SK-N-SH treated with all-trans-retinoic acid at 6 μM for 48 hours (cell line): ENCODE measurements at regions not wholly inside any gene's neighbourhood (a gene's known extent, or its start where the extent isn't known, plus 50 kb on each side); places are given as distances from the start of the nearest gene placed in this dataset.

Source experiments
- ATAC-seq: fragments of 200-7000 bp; cut with Tn5 transposase; 3 replicates; pipeline ENCODE4 v1.9.1; 2020; ENCODE audit warnings: mild to moderate bottlenecking, moderate library complexity
- ARNTL ChIP-seq: fragments of 450-650 bp; formaldehyde crosslinking; IDR thresholded peaks from 2 replicates; pipeline ENCODE4 v1.5.0; 2020; ENCODE audit warnings: low read depth, mild to moderate bottlenecking, moderate library complexity, borderline replicate concordance
- BACH2 ChIP-seq: fragments of 250-450 bp; sonication (Bioruptor Pico); IDR thresholded peaks from 2 replicates; pipeline ENCODE4 v1.9.0; 2021; ENCODE audit warnings: mild to moderate bottlenecking, borderline replicate concordance
- CREB5 ChIP-seq: fragments of 250-450 bp; sonication (Bioruptor Pico); IDR thresholded peaks from 2 replicates; pipeline ENCODE4 v1.5.1; 2020; ENCODE audit warnings: low read depth, mild to moderate bottlenecking, moderate library complexity
- CSDC2 ChIP-seq: fragments of 250-450 bp; sonication (Bioruptor Pico); IDR thresholded peaks from 2 replicates; pipeline ENCODE4 v1.5.0; 2020; ENCODE audit warnings: mild to moderate bottlenecking, moderate library complexity
- CSRNP3 ChIP-seq: fragments of 250-450 bp; sonication (Bioruptor Pico); IDR thresholded peaks from 2 replicates; pipeline ENCODE4 v1.5.1; 2021; ENCODE audit warnings: mild to moderate bottlenecking, moderate library complexity
- ESRRG ChIP-seq: fragments of 250-450 bp; sonication (Bioruptor Pico); IDR thresholded peaks from 2 replicates; pipeline ENCODE4 v1.6.1; 2021; ENCODE audit warnings: mild to moderate bottlenecking
- GLIS3 ChIP-seq: fragments of 250-450 bp; sonication (Bioruptor Pico); IDR thresholded peaks from 2 replicates; pipeline ENCODE4 v1.5.0; 2020; ENCODE audit warnings: mild to moderate bottlenecking, moderate library complexity
- ISL1 ChIP-seq: fragments of 250-450 bp; sonication (Bioruptor Pico); IDR thresholded peaks from 2 replicates; pipeline ENCODE4 v2.1.2; 2022; ENCODE audit warnings: mild to moderate bottlenecking, moderate library complexity
- OSR1 ChIP-seq: fragments of 250-450 bp; sonication (Bioruptor Pico); IDR thresholded peaks from 2 replicates; pipeline ENCODE4 v1.8.0; 2022; ENCODE audit warnings: moderate library complexity, mild to moderate bottlenecking, inconsistent platforms
- PATZ1 ChIP-seq: fragments of 250-450 bp; sonication (Bioruptor Pico); IDR thresholded peaks from 2 replicates; pipeline ENCODE4 v1.8.0; 2020; ENCODE audit warnings: mild to moderate bottlenecking, moderate library complexity, borderline replicate concordance
- PPARA ChIP-seq: fragments of 250-450 bp; sonication (Bioruptor Pico); IDR thresholded peaks from 2 replicates; pipeline ENCODE4 v1.5.0; 2020; ENCODE audit warnings: mild to moderate bottlenecking, borderline replicate concordance
- RARB ChIP-seq: fragments of 250-450 bp; sonication (Bioruptor Pico); IDR thresholded peaks from 2 replicates; pipeline ENCODE4 v1.8.0; 2021; ENCODE audit warnings: mild to moderate bottlenecking, moderate library complexity
- TCF4 ChIP-seq: fragments of 250-450 bp; sonication (Bioruptor Pico); IDR thresholded peaks from 2 replicates; pipeline ENCODE4 v1.8.0; 2021; ENCODE audit warnings: mild to moderate bottlenecking, moderate library complexity, borderline replicate concordance
- TOX ChIP-seq: fragments of 250-450 bp; sonication (Bioruptor Pico); IDR thresholded peaks from 2 replicates; pipeline ENCODE4 v1.8.0; 2021; ENCODE audit warnings: mild to moderate bottlenecking, moderate library complexity, borderline replicate concordance
- TSHZ2 ChIP-seq: fragments of 250-450 bp; sonication (Bioruptor Pico); IDR thresholded peaks from 2 replicates; pipeline ENCODE4 v1.5.0; 2020; ENCODE audit warnings: mild to moderate bottlenecking, moderate library complexity
- ZC3H10 ChIP-seq: fragments of 250-450 bp; sonication (Bioruptor Pico); IDR thresholded peaks from 2 replicates; pipeline ENCODE4 v1.5.1; 2021; ENCODE audit warnings: mild to moderate bottlenecking, moderate library complexity
- ZFP3 ChIP-seq: fragments of 250-450 bp; sonication (Bioruptor Pico); IDR thresholded peaks from 2 replicates; pipeline ENCODE4 v1.5.0; 2020; ENCODE audit warnings: mild to moderate bottlenecking, moderate library complexity
- ZFP30 ChIP-seq: fragments of 450-650 bp; formaldehyde crosslinking; IDR thresholded peaks from 2 replicates; pipeline ENCODE4 v1.5.0; 2022; ENCODE audit warnings: mild to moderate bottlenecking, moderate library complexity
- ZNF565 ChIP-seq: fragments of 450-650 bp; formaldehyde crosslinking; conservative IDR thresholded peaks from 2 replicates; pipeline ENCODE4 v1.5.0; 2020; ENCODE audit warnings: low read depth, mild to moderate bottlenecking, moderate library complexity
- ZNF70 ChIP-seq: fragments of 450-650 bp; formaldehyde crosslinking; IDR thresholded peaks from 2 replicates; pipeline ENCODE4 v1.5.0; 2020; ENCODE audit warnings: mild to moderate bottlenecking, moderate library complexity
- ZNF8 ChIP-seq: fragments of 450-650 bp; formaldehyde crosslinking; IDR thresholded peaks from 2 replicates; pipeline ENCODE4 v1.5.0; 2020; ENCODE audit warnings: mild to moderate bottlenecking, moderate library complexity

GRCh38 chr3:150309257-150309542 is 98.9 kb upstream of the TSC22D2 start:
- ATAC-seq, result no peak
- TF ChIP-seq ZC3H10 (no peak), BACH2 (no peak)

- ATAC-seq, result no peak
- TF ChIP-seq ZNF8 (CRISPR knock-in tag), result no peak
- TF ChIP-seq ISL1 (CRISPR knock-in tag), result no peak
- no peak for TF ChIP-seq ESRRG (CRISPR knock-in tag)
- TF ChIP-seq ARNTL (CRISPR knock-in tag), result no peak
- TF ChIP-seq PPARA (CRISPR knock-in tag), result no peak
- no peak for TF ChIP-seq ZNF70 (CRISPR knock-in tag)
- TF ChIP-seq RARB (CRISPR knock-in tag), result no peak
- no peak for TF ChIP-seq CSRNP3 (CRISPR knock-in tag)
- TF ChIP-seq BACH2, result no peak
- no peak for TF ChIP-seq TSHZ2 (CRISPR knock-in tag)
- TF ChIP-seq ZC3H10, result no peak
- TF ChIP-seq PATZ1 (CRISPR knock-in tag), result no peak
- TF ChIP-seq, all 23 proteins: peak for 0
These were observed 99.4 kb upstream of the TSC22D2 start for GRCh38 chr3:150308481-150309256.

- TF ChIP-seq ZFP3 (CRISPR knock-in tag) (no peak), BACH2 (no peak), ZC3H10 (no peak), ZFP30 (CRISPR knock-in tag) (no peak), PATZ1 (CRISPR knock-in tag) (no peak), OSR1 (no peak), CSRNP3 (CRISPR knock-in tag) (no peak), ZNF565 (CRISPR knock-in tag) (no peak), CSDC2 (CRISPR knock-in tag) (no peak), GLIS3 (CRISPR knock-in tag) (no peak), CREB5 (no peak), TSHZ2 (CRISPR knock-in tag) (no peak), ZNF8 (CRISPR knock-in tag) (no peak), ZNF70 (CRISPR knock-in tag) (no peak), ESRRG (CRISPR knock-in tag) (no peak), TCF4 (CRISPR knock-in tag) (no peak), ISL1 (CRISPR knock-in tag) (no peak), TOX (CRISPR knock-in tag) (no peak), ARNTL (CRISPR knock-in tag) (no peak)
- ATAC-seq, result no peak
These were observed 100.1 kb upstream of the TSC22D2 start for GRCh38 chr3:150308037-150308319.
